HEK293 (cell line): ENCODE measurements at regions not wholly inside any gene's neighbourhood (a gene's known extent, or its start where the extent isn't known, plus 50 kb on each side); places are given as distances from the start of the nearest gene placed in this dataset.

Experiments
- CTCF ChIA-PET: fragments of 350-600 bp; formaldehyde crosslinking; extraction: SDS; loops from one replicate; lab custom pipeline; 2021; ENCODE audit warnings: antibody characterized with exemption; lab: Yijun Ruan, JAX
- POLR2A ChIA-PET: fragments of 300-600 bp; formaldehyde crosslinking; extraction: SDS; loops from one replicate; lab custom pipeline; 2020; ENCODE audit warnings: antibody characterized with exemption, inconsistent platforms; lab: Yijun Ruan, JAX
- H3K27ac ChIP-seq: fragments of 200-500 bp; sonication (Bioruptor generic); 2 replicates; pipeline ENCODE4 v1.5.1; 2014; ENCODE audit warnings: low read depth, low read length, control low read depth, inconsistent platforms; ENCODE audit errors: extremely low read depth
- H3K36me3 ChIP-seq, 2 experiments: fragments of 200-500 bp in 1 of 2; sonication (Bioruptor generic) in 1 of 2; 1 replicate in 1 of 2; 2 replicates in 1 of 2; pipeline ENCODE4 v1.5.1; 2014 to 2017; ENCODE audit warnings: inconsistent platforms in 2 of 2, low read length in 2 of 2; ENCODE audit not compliant: control insufficient read depth in 2 of 2, insufficient read depth in 1 of 2
- H3K4me1 ChIP-seq: fragments of 200-500 bp; sonication (Bioruptor generic); 2 replicates; pipeline ENCODE4 v1.5.1; 2014; ENCODE audit warnings: mild to moderate bottlenecking, low read length, inconsistent platforms; ENCODE audit not compliant: control insufficient read depth, insufficient read depth
- H3K4me3 ChIP-seq: 2 replicates; pipeline ENCODE4 v1.5.1; 2011; ENCODE audit warnings: low read depth, mild to moderate bottlenecking, control low read depth, low read length, moderate library complexity
- H3K9me3 ChIP-seq: fragments of 200-500 bp; sonication (Bioruptor generic); 2 replicates; pipeline ENCODE4 v1.5.1; 2014; ENCODE audit warnings: low read depth, low read length, inconsistent platforms; ENCODE audit not compliant: control insufficient read depth, insufficient read depth
- AEBP2 ChIP-seq: fragments of 450-650 bp; formaldehyde crosslinking; IDR thresholded peaks from 2 replicates; pipeline ENCODE4 v1.5.1; 2016; ENCODE audit warnings: missing biosample characterization, missing genetic modification characterization, borderline replicate concordance
- GLIS1 ChIP-seq: fragments of 450-650 bp; formaldehyde crosslinking; IDR thresholded peaks from 2 replicates; pipeline ENCODE4 v1.5.1; 2016; ENCODE audit warnings: missing biosample characterization, missing genetic modification characterization
- IKZF3 ChIP-seq: fragments of 450-650 bp; IDR thresholded peaks from 2 replicates; pipeline ENCODE4 v1.5.0; 2018; ENCODE audit warnings: missing biosample characterization, mild to moderate bottlenecking, missing genetic modification characterization, moderate library complexity
- OSR2 ChIP-seq: fragments of 450-650 bp; formaldehyde crosslinking; IDR thresholded peaks from 2 replicates; pipeline ENCODE4 v1.5.1; 2016; ENCODE audit warnings: missing biosample characterization, missing genetic modification characterization
- PBX3 ChIP-seq: sonication (generic); formaldehyde crosslinking; IDR thresholded peaks from 2 replicates; pipeline ENCODE4 v1.8.1; 2022; ENCODE audit warnings: mild to moderate bottlenecking, moderate library complexity, missing genetic modification reagents
- SCRT2 ChIP-seq: fragments of 450-650 bp; formaldehyde crosslinking; IDR thresholded peaks from 2 replicates; pipeline ENCODE4 v1.5.1; 2016; ENCODE audit warnings: missing biosample characterization, missing genetic modification characterization
- YY1 ChIP-seq: fragments of 450-650 bp; formaldehyde crosslinking; IDR thresholded peaks from 2 replicates; pipeline ENCODE4 v1.5.1; 2018; ENCODE audit warnings: missing biosample characterization, missing genetic modification characterization
- ZNF223 ChIP-seq: fragments of 450-650 bp; formaldehyde crosslinking; IDR thresholded peaks from 2 replicates; pipeline ENCODE4 v1.5.1; 2016; ENCODE audit warnings: missing biosample characterization, missing genetic modification characterization
- ZNF248 ChIP-seq: fragments of 450-650 bp; formaldehyde crosslinking; IDR thresholded peaks from 2 replicates; pipeline ENCODE4 v1.5.1; 2017; ENCODE audit warnings: missing biosample characterization, missing genetic modification characterization
- ZNF341 ChIP-seq: fragments of 450-650 bp; formaldehyde crosslinking; IDR thresholded peaks from 2 replicates; pipeline ENCODE4; 2016; ENCODE audit warnings: low read depth, missing biosample characterization, missing genetic modification characterization
- ZNF350 ChIP-seq: fragments of 450-650 bp; formaldehyde crosslinking; IDR thresholded peaks from 2 replicates; pipeline ENCODE4 v1.5.0; 2017; ENCODE audit warnings: missing biosample characterization, mild to moderate bottlenecking, missing genetic modification characterization
- ZNF354C ChIP-seq: fragments of 450-650 bp; formaldehyde crosslinking; IDR thresholded peaks from 2 replicates; pipeline ENCODE4 v1.5.1; 2016; ENCODE audit warnings: missing biosample characterization, missing genetic modification characterization, low read depth, borderline replicate concordance
- ZNF423 ChIP-seq: fragments of 450-650 bp; formaldehyde crosslinking; IDR thresholded peaks from 2 replicates; pipeline ENCODE4 v1.5.1; 2016; ENCODE audit warnings: missing biosample characterization, missing genetic modification characterization
- ZNF48 ChIP-seq: fragments of 450-650 bp; formaldehyde crosslinking; IDR thresholded peaks from 2 replicates; pipeline ENCODE4 v1.5.1; 2016; ENCODE audit warnings: missing biosample characterization, missing genetic modification characterization
- ZNF488 ChIP-seq: fragments of 450-650 bp; formaldehyde crosslinking; IDR thresholded peaks from 2 replicates; pipeline ENCODE4 v1.5.1; 2016; ENCODE audit warnings: missing biosample characterization, missing genetic modification characterization
- ZNF549 ChIP-seq: fragments of 450-650 bp; IDR thresholded peaks from 2 replicates; pipeline ENCODE4 v1.5.1; 2018; ENCODE audit warnings: missing biosample characterization, missing genetic modification characterization, mild to moderate bottlenecking, inconsistent platforms, moderate library complexity
- ZNF561 ChIP-seq: fragments of 450-650 bp; IDR thresholded peaks from 2 replicates; pipeline ENCODE4 v1.5.1; 2018; ENCODE audit warnings: missing biosample characterization, missing genetic modification characterization, borderline replicate concordance
- ZNF660 ChIP-seq: fragments of 450-650 bp; IDR thresholded peaks from 2 replicates; pipeline ENCODE4 v1.5.1; 2018; ENCODE audit warnings: missing biosample characterization, mild to moderate bottlenecking, missing genetic modification characterization
- TF ChIP-seq, protein P1 (sequence below): fragments of 450-650 bp; formaldehyde crosslinking; IDR thresholded peaks from 2 replicates; pipeline ENCODE4 v1.5.1; 2016; ENCODE audit warnings: missing biosample characterization, missing genetic modification characterization

DNA sequence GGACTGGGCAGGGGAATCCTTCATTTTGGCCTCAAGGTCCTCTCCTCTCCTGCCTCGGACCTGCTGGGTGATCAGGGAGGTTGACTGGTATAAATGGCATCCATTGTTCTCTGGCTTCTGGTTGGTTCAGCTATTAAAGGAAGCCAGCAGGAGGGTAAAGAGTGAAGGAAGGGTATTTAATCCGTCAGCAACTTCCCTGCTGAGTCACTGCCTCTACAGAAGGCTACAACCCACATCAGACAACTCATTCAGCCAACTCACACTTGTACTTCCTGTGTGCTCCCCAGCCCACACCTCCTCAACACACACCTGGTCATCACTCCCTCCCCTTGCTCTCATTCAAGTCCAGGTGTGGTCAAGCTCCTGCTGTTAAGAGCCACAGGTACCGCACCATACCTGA is 68.3 kb upstream of the MRPS9 start:
- no peaks in the 10 kb centered on the region for H3K4me1 ChIP-seq
- TF ChIP-seq, protein P1, sequence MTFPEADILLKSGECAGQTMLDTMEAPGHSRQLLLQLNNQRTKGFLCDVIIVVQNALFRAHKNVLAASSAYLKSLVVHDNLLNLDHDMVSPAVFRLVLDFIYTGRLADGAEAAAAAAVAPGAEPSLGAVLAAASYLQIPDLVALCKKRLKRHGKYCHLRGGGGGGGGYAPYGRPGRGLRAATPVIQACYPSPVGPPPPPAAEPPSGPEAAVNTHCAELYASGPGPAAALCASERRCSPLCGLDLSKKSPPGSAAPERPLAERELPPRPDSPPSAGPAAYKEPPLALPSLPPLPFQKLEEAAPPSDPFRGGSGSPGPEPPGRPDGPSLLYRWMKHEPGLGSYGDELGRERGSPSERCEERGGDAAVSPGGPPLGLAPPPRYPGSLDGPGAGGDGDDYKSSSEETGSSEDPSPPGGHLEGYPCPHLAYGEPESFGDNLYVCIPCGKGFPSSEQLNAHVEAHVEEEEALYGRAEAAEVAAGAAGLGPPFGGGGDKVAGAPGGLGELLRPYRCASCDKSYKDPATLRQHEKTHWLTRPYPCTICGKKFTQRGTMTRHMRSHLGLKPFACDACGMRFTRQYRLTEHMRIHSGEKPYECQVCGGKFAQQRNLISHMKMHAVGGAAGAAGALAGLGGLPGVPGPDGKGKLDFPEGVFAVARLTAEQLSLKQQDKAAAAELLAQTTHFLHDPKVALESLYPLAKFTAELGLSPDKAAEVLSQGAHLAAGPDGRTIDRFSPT (tag by site-specific recombination) = no peak
- TF ChIP-seq SCRT2 (tag by site-specific recombination) = no peak
- no peak for TF ChIP-seq ZNF561 (tag by site-specific recombination)
- TF ChIP-seq, all 188 proteins: peak for 0
- Histone ChIP-seq H3K27ac (no peak overlapping the region), H3K9me3 (no peaks in the 10 kb centered on the region), H3K36me3 (no peaks in the 10 kb centered on the region), H3K4me3 (no peak overlapping the region)
- ChIA-PET CTCF (no interaction called here), POLR2A (interaction anchor here (0.6 kb wide), 1 partner anchor 59 kb away, joined by 6 read pairs; no protein-coding TSS in a partner anchor)

DNA sequence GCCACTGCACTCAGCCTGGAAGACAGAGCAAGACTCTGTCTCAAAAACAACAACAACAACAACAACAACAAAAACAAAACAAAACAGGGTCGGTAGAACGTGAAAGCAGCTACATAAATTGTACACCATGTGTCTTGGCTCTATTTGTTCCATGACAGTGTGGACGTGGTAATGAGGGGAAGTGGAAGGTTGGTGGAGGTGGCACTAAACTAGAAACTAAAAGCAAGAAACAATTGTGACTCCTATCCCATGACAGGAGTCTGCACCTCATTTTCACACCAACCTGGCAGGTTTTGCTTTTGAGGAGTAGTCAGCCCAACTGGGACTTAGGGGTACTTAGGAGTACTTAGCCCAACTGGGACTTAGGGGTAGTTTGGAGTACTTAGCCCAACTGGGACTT is 62.5 kb upstream of the MRPS9 start:
- H3K9me3 ChIP-seq = no peaks in the 10 kb centered on the region
- POLR2A ChIA-PET = no interaction called here
- H3K4me3 ChIP-seq = no peak overlapping the region
- no peak overlapping the region for H3K27ac ChIP-seq
- H3K4me1 ChIP-seq = no peaks in the 10 kb centered on the region
- TF ChIP-seq ZNF660 (tag by site-specific recombination) = no peak
- TF ChIP-seq ZNF341 (tag by site-specific recombination) = no peak
- TF ChIP-seq ZNF223 (tag by site-specific recombination) = no peak
- no peak for TF ChIP-seq OSR2 (tag by site-specific recombination)
- no peak for TF ChIP-seq AEBP2
- no peak for TF ChIP-seq ZNF48 (tag by site-specific recombination)
- TF ChIP-seq PBX3 (CRISPR knock-in tag) = no peak
- no peak for TF ChIP-seq ZNF488
- no peak for TF ChIP-seq ZNF354C (tag by site-specific recombination)
- no peak for TF ChIP-seq ZNF350 (tag by site-specific recombination)
- TF ChIP-seq IKZF3 (tag by site-specific recombination) = no peak
- TF ChIP-seq GLIS1 (tag by site-specific recombination) = no peak
- no peak for TF ChIP-seq ZNF423 (tag by site-specific recombination)
- no peak for TF ChIP-seq SCRT2 (tag by site-specific recombination)
- TF ChIP-seq ZNF248 (tag by site-specific recombination) = no peak
- no peak for TF ChIP-seq YY1 (tag by site-specific recombination)
- no peak for TF ChIP-seq ZNF549 (tag by site-specific recombination)
- CTCF ChIA-PET = interaction anchor here (0.7 kb wide), 1 partner anchor 67 kb away, joined by 5 read pairs; no protein-coding TSS in a partner anchor
- H3K36me3 ChIP-seq = no peaks in the 10 kb centered on the region
